CD4-positive, alpha-beta memory T cell (primary cell): ENCODE measurements at regions not wholly inside any gene's neighbourhood (a gene's known extent, or its start where the extent isn't known, plus 50 kb on each side); places are given as distances from the start of the nearest gene placed in this dataset.
A peak's percentile ranks its signal among the peaks of the same experiment; 100 is the strongest.

ENCODE experiments used
- CTCF ChIA-PET: fragments of 350-600 bp; sonication (Branson Sonifier 250); formaldehyde crosslinking; loops from one replicate; lab custom pipeline; 2021; ENCODE audit warnings: inconsistent platforms; ENCODE audit not compliant: partially characterized antibody; lab: Charles Lee
- POLR2A ChIA-PET: fragments of 350-600 bp; sonication (Branson Sonifier 250); formaldehyde crosslinking; loops from one replicate; lab custom pipeline; 2021; ENCODE audit not compliant: partially characterized antibody; lab: Charles Lee
- DNase-seq, 5 donors: peaks; one replicate each; pipeline versions ENCODE4 v3.0.0 to v3.0.0-alpha.2; 2020 to 2022; ENCODE audit warnings: mixed read lengths in 1 of 5
- H3K27ac ChIP-seq: one replicate; pipeline ENCODE4 v1.7.0; 2013; ENCODE audit warnings: low read depth, low read length
- H3K27me3 ChIP-seq: 2 replicates; pipeline ENCODE4 v1.7.0; 2013; ENCODE audit warnings: mild to moderate bottlenecking, low read length, moderate library complexity; ENCODE audit not compliant: insufficient read depth
- H3K36me3 ChIP-seq: 2 replicates; pipeline ENCODE4 v1.7.0; 2013; ENCODE audit warnings: mild to moderate bottlenecking, low read length, moderate library complexity; ENCODE audit not compliant: insufficient read depth
- H3K4me1 ChIP-seq: 2 replicates; pipeline ENCODE4 v1.7.0; 2013; ENCODE audit warnings: mild to moderate bottlenecking, low read length, moderate library complexity; ENCODE audit not compliant: insufficient read depth
- H3K4me3 ChIP-seq, 2 donors: one replicate each; pipeline ENCODE4 v1.7.0; 2013; ENCODE audit warnings: low read length in 2 of 2, mild to moderate bottlenecking in 1 of 2
- H3K9me3 ChIP-seq, 2 donors: one replicate each; pipeline ENCODE4 v1.7.0; 2013; ENCODE audit warnings: low read length in 2 of 2, control low read depth in 1 of 2; ENCODE audit not compliant: control insufficient read depth in 1 of 2
- H3K27ac Mint-ChIP-seq, 7 donors: one replicate each; pipeline ENCODE4 v1.8.0; 2020 to 2021; ENCODE audit warnings: mixed read lengths in 7 of 7, mild to moderate bottlenecking in 6 of 7, inconsistent platforms in 3 of 7, moderate library complexity in 3 of 7
- H3K27me3 Mint-ChIP-seq, 2 donors: one replicate each; pipeline ENCODE4 v1.8.0; 2020 to 2021; ENCODE audit warnings: mixed read lengths in 2 of 2
- H3K36me3 Mint-ChIP-seq, 2 donors: one replicate each; pipeline ENCODE4 v1.8.0; 2020 to 2021; ENCODE audit warnings: mixed read lengths in 2 of 2, inconsistent platforms in 1 of 2, mild to moderate bottlenecking in 1 of 2
- H3K4me1 Mint-ChIP-seq, 4 donors: one replicate each; pipeline ENCODE4 v1.8.0; 2020 to 2021; ENCODE audit warnings: mixed read lengths in 4 of 4, mild to moderate bottlenecking in 1 of 4
- H3K4me3 Mint-ChIP-seq, 8 donors: one replicate each; pipeline ENCODE4 v1.8.0; 2020 to 2021; ENCODE audit warnings: mixed read lengths in 8 of 8, mild to moderate bottlenecking in 7 of 8, moderate library complexity in 6 of 8, inconsistent platforms in 3 of 8
- H3K9me3 Mint-ChIP-seq, 8 donors: one replicate each; pipeline ENCODE4 v1.8.0; 2020 to 2021; ENCODE audit warnings: mixed read lengths in 8 of 8, mild to moderate bottlenecking in 5 of 8, inconsistent platforms in 3 of 8, moderate library complexity in 1 of 8
- intact Hi-C: fragments of 100-400 bp; cut with micrococcal nuclease; formaldehyde crosslinking; loops from one replicate; pipeline ENCODE4 v1.15.1; 2023

GRCh38 chr15:72978223-72978622 is 74.0 kb upstream of the NEO1 start:
- POLR2A ChIA-PET: no interaction called here
- H3K27ac ChIP-seq: no peak overlapping the region
- CTCF ChIA-PET: no interaction called here

GRCh38 chr15:72972362-72972761 is 79.9 kb upstream of the NEO1 start:
- Histone ChIP-seq H3K27ac (no peak overlapping the region), H3K9me3 (no peaks in the 10 kb centered on the region), H3K4me1 (no peaks in the 10 kb centered on the region), H3K4me3 (no peak overlapping the region), H3K36me3 (no peaks in the 10 kb centered on the region), H3K27me3 (no peaks in the 10 kb centered on the region)
- ChIA-PET POLR2A (no interaction called here), CTCF (no interaction called here)
- Mint-ChIP-seq H3K27ac (no peak overlapping the region), H3K4me3 (no peak overlapping the region), H3K36me3 (no peaks in the 10 kb centered on the region), H3K9me3 (no peaks in the 10 kb centered on the region), H3K4me1 (peaks cover 0 to 8% (median 2%) of the 10 kb centered on the region in 4 donors), H3K27me3 (peaks cover 15 to 21% of the 10 kb centered on the region in 2 donors)
- DNase-seq: no peak
- intact Hi-C loops: no loop called here

More at GRCh38 chr15:72978223-72978622, 74.0 kb upstream of the NEO1 start:
- Mint-ChIP-seq H3K36me3 (no peaks in the 10 kb centered on the region), H3K4me3 (no peak overlapping the region), H3K4me1 (no peaks in the 10 kb centered on the region), H3K27me3 (peaks cover 25% of the 10 kb centered on the region in 2 donors), H3K9me3 (no peaks in the 10 kb centered on the region), H3K27ac (peak overlapping the region in 1 of 7 donors; percentile 9)
- intact Hi-C loops: no loop called here
- no peak for DNase-seq
- Histone ChIP-seq H3K4me1 (no peaks in the 10 kb centered on the region), H3K4me3 (no peak overlapping the region), H3K9me3 (no peaks in the 10 kb centered on the region), H3K27me3 (no peaks in the 10 kb centered on the region), H3K36me3 (no peaks in the 10 kb centered on the region)

- H3K27ac Mint-ChIP-seq: no peak overlapping the region
- intact Hi-C loops: no loop called here
- ChIA-PET CTCF (no interaction called here), POLR2A (no interaction called here)
- no peak overlapping the region for H3K4me3 Mint-ChIP-seq
- H3K4me1 Mint-ChIP-seq: peaks cover 0 to 8% (median 2%) of the 10 kb centered on the region in 4 donors
- DNase-seq: no peak
- H3K9me3 ChIP-seq: no peaks in the 10 kb centered on the region
- no peaks in the 10 kb centered on the region for H3K4me1 ChIP-seq
- no peaks in the 10 kb centered on the region for H3K36me3 Mint-ChIP-seq
- H3K27me3 ChIP-seq: no peaks in the 10 kb centered on the region
- H3K36me3 ChIP-seq: no peaks in the 10 kb centered on the region
- H3K9me3 Mint-ChIP-seq: no peaks in the 10 kb centered on the region
- H3K27me3 Mint-ChIP-seq: peaks cover 11 to 18% of the 10 kb centered on the region in 2 donors
- H3K27ac ChIP-seq: no peak overlapping the region
- H3K4me3 ChIP-seq: no peak overlapping the region
Observed at GRCh38 chr15:72971766-72972165, 80.5 kb upstream of the NEO1 start.

- no peaks in the 10 kb centered on the region for H3K36me3 ChIP-seq
- H3K4me3 ChIP-seq: no peak overlapping the region
- peaks cover 11 to 18% of the 10 kb centered on the region in 2 donors for H3K27me3 Mint-ChIP-seq
- H3K36me3 Mint-ChIP-seq: no peaks in the 10 kb centered on the region
- H3K27ac Mint-ChIP-seq: no peak overlapping the region
- no peaks in the 10 kb centered on the region for H3K4me1 ChIP-seq
- no peaks in the 10 kb centered on the region for H3K27me3 ChIP-seq
- H3K9me3 ChIP-seq: no peaks in the 10 kb centered on the region
- H3K27ac ChIP-seq: no peak overlapping the region
- ChIA-PET POLR2A (no interaction called here), CTCF (no interaction called here)
- intact Hi-C loops: no loop called here
- DNase-seq: no peak
- no peak overlapping the region for H3K4me3 Mint-ChIP-seq
- H3K9me3 Mint-ChIP-seq: no peaks in the 10 kb centered on the region
- peaks cover 0 to 8% (median 2%) of the 10 kb centered on the region in 4 donors for H3K4me1 Mint-ChIP-seq
Observed at GRCh38 chr15:72970933-72971760, 81.1 kb upstream of the NEO1 start.

GRCh38 chr15:72968531-72968922 is 83.7 kb upstream of the NEO1 start:
- DNase-seq: no peak
- no peaks in the 10 kb centered on the region for H3K27me3 ChIP-seq
- peaks cover 0 to 10% (median 0%) of the 10 kb centered on the region in 8 donors for H3K9me3 Mint-ChIP-seq
- H3K36me3 Mint-ChIP-seq: no peaks in the 10 kb centered on the region
- H3K9me3 ChIP-seq: no peaks in the 10 kb centered on the region
- intact Hi-C loops: no loop called here
- no peak overlapping the region for H3K27ac Mint-ChIP-seq
- H3K4me1 Mint-ChIP-seq: peaks cover 5 to 17% (median 10%) of the 10 kb centered on the region in 4 donors
- POLR2A ChIA-PET: no interaction called here
- H3K4me3 ChIP-seq: no peak overlapping the region
- no peaks in the 10 kb centered on the region for H3K4me1 ChIP-seq
- no peak overlapping the region for H3K27ac ChIP-seq
- H3K4me3 Mint-ChIP-seq: no peak overlapping the region
- H3K27me3 Mint-ChIP-seq: peaks cover 9 to 22% of the 10 kb centered on the region in 2 donors
- CTCF ChIA-PET: no interaction called here
- no peaks in the 10 kb centered on the region for H3K36me3 ChIP-seq

GRCh38 chr15:72967811-72968530 is 84.3 kb upstream of the NEO1 start:
- intact Hi-C loops: no loop called here
- Mint-ChIP-seq H3K9me3 (peaks cover 0 to 10% (median 2%) of the 10 kb centered on the region in 8 donors), H3K27ac (no peak overlapping the region)

GRCh38 chr15:72967397-72967796 is 84.9 kb upstream of the NEO1 start:
- intact Hi-C loops: no loop called here
- Histone ChIP-seq H3K4me1 (peaks cover under 1% of the 10 kb centered on the region), H3K4me3 (no peak overlapping the region), H3K27ac (no peak overlapping the region), H3K9me3 (no peaks in the 10 kb centered on the region), H3K36me3 (no peaks in the 10 kb centered on the region), H3K27me3 (no peaks in the 10 kb centered on the region)
- H3K4me3 Mint-ChIP-seq: no peak overlapping the region
- ChIA-PET CTCF (no interaction called here), POLR2A (no interaction called here)
- H3K27ac Mint-ChIP-seq: no peak overlapping the region
- no peaks in the 10 kb centered on the region for H3K36me3 Mint-ChIP-seq
- DNase-seq: no peak
- H3K27me3 Mint-ChIP-seq: peaks cover 8 to 21% of the 10 kb centered on the region in 2 donors
- H3K9me3 Mint-ChIP-seq: peaks cover 0 to 14% (median 5%) of the 10 kb centered on the region in 8 donors
- H3K4me1 Mint-ChIP-seq: peaks cover 5 to 17% (median 13%) of the 10 kb centered on the region in 4 donors

More at GRCh38 chr15:72967811-72968530, 84.3 kb upstream of the NEO1 start:
- H3K36me3 Mint-ChIP-seq: no peaks in the 10 kb centered on the region
- no peak overlapping the region for H3K4me3 ChIP-seq
- no peak for DNase-seq
- ChIA-PET CTCF (no interaction called here), POLR2A (no interaction called here)
- no peak overlapping the region for H3K27ac ChIP-seq
- no peaks in the 10 kb centered on the region for H3K4me1 ChIP-seq
- H3K36me3 ChIP-seq: no peaks in the 10 kb centered on the region
- peaks cover 5 to 17% (median 11%) of the 10 kb centered on the region in 4 donors for H3K4me1 Mint-ChIP-seq
- no peaks in the 10 kb centered on the region for H3K9me3 ChIP-seq
- H3K27me3 ChIP-seq: no peaks in the 10 kb centered on the region
- peaks cover 9 to 21% of the 10 kb centered on the region in 2 donors for H3K27me3 Mint-ChIP-seq
- H3K4me3 Mint-ChIP-seq: no peak overlapping the region
